ENCODE measurements at regions not wholly inside any gene's neighbourhood (a gene's known extent, or its start where the extent isn't known, plus 50 kb on each side); places are given as distances from the start of the nearest gene placed in this dataset.

DNA sequence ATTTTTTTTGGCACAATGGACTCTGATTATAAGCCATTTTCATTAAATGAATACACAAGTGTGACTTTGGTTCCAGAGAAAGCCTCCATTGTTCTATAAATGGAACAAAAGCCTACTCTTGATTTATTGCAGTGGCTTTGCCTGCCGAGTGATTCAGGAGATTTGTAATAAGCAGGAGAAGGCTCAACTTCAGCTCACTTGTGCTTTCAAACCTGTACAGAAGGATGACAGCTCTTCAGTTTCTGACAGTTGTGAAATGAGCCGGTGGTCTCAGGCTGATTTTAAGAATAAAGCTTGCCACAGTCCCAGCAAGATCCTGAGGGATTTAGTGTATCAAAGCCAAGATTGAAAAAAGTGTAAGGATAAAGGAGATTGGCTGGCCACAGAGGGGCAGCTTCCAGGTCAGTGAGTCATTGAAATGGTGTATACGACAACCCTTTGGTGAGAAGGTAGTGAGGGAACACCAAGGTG, 438.8 kb upstream of the TGFBR2 start:
- DNase-seq (ENCODE audit: low read depth), result no peak

DNA sequence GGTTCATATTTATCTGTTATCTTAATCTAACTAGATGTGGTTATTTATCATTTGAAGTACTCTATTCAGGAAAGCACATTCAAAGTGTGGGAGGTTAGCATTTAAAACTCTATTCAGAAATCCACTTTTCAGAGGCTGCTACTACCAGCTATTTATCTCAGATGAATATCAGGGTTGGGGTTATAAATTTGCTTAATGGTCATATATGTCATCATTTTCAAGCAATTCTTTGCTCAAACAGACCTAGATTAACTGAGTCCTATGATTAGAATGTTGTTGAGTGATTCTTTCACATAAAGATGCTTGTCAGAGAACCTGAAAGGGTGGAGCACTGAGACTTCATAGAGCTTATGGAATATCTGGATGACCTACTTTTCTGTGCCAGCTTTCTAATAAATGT, 436.9 kb upstream of the TGFBR2 start:
- no peak for DNase-seq (ENCODE audit: low read depth)

DNA sequence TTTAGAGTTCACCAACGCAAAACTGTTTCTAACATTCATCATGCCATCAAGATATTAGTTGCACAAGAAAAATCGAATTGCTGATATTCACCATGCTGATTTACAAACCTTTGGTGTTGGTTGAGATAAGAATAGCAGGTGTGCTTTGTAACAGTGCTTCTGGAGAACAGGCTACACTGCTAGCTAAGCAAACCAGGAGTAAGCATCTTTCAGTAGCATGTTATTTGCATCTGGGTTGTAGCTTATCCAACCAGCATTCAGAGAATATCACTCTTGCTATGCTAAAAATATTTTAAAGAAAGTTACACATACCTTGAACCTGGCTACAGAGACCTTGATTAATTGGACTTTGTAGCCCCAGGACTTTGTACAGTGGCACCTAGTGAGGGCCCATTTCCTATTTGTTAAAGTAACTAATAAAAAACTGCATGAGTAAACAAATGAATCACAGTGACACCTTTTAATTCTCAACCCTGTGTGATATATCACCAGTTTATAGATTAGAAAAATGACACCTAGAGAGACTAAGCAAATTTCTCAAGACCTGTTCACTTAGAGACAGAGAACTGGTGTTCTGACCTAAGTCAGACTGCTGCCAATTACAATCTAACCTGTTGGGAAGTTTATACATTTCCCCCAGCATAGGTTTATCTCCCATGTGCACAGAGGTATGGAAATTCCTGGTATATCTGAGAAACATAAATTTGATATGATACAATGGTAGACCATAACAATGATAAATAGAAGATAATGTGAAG, 435.5 kb upstream of the TGFBR2 start:
- no peak for DNase-seq (ENCODE audit: low read depth)

DNA sequence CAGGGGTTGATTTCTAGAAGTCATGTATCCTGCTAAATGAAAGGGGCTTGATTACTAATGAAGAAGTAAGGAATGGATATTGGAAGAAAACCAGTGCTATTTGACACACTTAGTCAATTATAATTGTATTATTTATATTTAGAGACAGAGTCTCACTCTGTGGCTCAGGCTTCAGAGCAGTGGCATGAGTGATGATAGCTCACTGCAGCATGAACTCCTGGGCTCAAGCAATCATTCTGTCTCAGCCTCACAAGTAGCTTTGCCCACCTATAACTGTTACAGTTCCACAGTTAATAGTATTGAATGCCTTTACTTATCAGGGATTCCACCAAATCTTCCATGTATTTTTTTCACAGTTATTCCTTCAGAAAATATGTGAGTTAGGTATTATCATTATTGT, 432.0 kb upstream of the TGFBR2 start:
- no peak for DNase-seq (ENCODE audit: low read depth)

DNA sequence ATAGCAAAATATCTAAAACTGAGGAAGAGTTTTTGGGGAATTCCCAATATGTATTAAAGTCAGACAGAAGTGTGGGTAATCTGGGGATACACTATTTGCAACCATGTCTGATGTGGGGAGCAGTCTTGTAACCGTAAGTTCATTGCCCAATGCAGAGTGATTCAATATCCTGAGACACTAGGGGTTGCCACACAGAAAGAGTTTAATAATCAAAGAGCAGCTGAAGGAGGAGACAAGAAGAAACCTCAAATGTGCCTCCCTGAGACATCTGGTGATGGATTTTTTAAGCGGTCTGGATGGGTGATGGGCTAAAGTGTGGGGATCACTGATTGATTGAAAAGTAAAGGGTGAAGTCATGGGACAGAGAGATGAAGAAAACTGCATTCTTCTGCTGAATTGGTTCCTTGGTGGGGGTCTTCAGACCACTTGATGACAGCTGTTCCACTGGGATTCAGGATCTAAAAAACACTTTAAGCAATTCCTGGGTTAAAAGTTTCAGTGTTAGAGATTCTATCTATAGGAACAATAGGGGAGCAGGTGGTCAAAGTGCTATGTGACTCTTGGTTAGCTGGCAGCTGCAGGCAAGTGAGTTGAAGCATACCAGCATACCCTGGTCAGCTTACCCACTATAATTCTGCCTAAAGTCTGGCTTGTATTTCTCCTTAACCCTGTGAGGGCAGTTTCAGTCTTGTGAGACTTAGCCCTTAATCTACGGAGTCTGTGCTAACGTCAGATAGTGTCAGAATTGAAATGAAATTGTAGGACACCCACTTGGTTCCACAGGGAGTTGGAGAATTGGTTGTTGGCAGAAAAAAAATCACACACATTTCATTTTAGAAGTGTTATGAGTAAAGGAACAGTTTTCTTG, 425.9 kb upstream of the TGFBR2 start:
- no peak for DNase-seq (ENCODE audit: low read depth)

DNA sequence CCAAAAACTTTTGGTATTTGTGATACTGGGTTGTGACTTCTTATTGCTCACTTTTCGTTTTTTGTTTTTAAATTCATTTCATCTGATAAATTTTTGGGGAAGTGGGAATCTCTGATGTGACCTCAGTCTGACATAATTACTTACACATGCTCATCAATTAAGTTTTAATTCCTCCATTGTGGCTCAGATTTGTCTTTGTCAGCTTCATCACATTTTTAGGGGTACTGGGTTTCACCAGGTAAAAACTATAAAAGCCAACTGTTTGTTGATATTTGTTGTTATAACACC, 425.3 kb upstream of the TGFBR2 start:
- no peak for DNase-seq (ENCODE audit: low read depth)

DNA sequence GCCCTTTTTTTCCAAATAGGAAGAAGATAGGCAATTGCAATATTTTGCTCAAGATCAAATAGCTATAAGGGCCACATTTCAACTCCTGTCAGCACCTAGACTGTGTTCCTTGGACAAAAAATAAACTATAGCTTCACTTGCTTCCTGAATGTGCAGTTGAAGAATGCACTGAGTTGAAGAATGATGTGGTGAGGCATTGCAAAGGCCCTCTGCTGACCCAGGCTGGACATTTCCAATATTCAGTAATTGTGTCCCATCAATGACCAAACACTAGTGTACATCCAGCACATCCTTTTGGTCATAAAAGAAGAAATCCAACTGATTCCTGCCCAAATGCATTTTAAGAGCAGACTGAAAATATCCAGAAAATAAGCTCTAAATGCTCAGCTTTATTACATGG, 424.8 kb upstream of the TGFBR2 start:
- no peak for DNase-seq (ENCODE audit: low read depth)

DNA sequence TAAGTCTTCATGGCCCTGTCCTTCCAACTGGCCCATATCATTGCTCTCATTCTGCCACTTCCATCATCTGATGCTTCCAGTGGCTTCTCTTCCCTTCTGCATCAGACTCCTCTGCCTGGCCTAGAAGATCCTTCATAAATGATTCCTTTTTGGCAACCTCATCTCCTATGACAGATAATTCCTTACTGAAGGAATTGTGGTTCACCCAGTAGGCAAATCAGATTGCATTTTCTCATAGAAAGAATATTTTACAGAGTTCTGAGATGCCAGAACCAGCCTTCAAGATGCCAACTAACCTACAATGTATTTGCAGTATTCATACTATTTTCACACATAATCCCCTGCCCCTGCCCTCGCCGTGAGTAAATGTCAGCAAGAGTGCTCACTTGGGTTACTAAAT, 423.0 kb upstream of the TGFBR2 start:
- no peak for DNase-seq (ENCODE audit: low read depth)

DNA sequence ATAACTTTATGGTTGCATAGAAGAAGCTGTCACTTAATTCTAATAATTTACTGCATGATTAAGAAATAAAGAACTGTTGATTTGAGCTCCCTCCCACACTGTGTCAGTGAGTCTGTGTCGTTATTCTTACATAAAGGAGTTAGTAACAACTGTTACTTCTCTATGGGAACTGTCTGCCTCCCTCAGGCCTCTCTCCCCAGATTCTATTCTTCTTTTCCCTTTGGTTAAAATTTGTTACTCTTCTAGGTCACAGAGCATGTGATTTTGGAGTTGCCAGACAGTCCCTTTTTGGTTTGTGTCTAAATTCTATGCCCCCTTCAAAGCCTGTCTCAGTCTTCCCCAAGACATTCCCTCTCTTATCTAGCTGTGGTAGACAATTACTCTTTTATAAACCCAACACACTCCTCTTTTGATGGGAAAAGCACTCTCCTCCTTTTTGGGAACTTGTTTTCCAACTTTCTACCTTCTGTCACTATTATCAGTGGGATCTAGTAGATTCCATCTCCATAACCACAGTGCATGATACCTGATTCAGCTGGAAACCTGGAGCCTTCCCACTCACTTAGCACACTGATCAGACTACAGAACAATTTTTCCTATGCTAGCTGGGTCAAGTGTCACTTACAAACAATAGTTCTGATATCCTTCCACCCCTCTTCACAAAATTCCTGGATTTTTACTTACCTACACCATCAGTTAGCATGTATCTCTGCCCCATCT, 422.1 kb upstream of the TGFBR2 start:
- DNase-seq (ENCODE audit: low read depth), result no peak

DNA sequence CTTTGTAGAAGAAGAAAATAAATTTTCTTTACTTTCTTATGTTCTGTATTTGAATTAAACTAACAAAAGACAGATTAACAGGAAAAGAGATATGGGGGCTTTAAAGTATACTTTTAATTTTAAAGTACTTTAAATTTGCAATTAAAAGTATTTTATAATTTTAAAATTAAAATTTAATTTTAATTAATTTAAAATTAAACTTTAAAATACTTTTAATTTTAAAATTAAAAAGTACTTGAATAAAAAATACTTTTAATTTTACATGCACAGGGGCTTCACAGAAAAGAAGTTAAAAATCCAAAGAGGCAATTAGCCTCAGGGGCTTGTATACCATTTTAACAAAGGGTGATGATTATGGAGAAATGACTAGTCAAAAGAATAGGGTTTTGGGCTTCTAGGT, 420.5 kb upstream of the TGFBR2 start:
- DNase-seq (ENCODE audit: low read depth), result no peak

DNA sequence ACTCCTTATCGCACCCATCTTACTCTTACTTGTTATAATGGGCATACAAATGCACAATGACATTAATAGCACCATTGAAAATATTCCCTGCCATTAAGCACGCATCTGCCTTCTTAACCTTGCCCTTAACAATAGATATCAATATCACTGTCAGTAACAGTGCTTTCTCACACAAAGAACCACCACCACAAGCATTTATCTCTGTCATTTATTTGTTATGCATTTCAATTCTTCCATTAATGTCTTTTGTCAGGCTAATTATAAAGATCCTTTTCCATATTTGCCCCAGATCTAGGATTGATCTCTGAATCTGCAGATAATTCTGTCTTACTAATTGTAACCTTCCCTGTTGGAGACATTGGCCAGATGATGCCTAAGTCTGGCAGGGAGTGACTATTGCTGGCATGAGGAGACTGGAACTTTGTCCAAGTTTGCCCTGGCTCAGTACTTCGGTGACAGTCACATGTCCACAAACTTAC, 419.6 kb upstream of the TGFBR2 start:
- no peak for DNase-seq (ENCODE audit: low read depth)

DNA sequence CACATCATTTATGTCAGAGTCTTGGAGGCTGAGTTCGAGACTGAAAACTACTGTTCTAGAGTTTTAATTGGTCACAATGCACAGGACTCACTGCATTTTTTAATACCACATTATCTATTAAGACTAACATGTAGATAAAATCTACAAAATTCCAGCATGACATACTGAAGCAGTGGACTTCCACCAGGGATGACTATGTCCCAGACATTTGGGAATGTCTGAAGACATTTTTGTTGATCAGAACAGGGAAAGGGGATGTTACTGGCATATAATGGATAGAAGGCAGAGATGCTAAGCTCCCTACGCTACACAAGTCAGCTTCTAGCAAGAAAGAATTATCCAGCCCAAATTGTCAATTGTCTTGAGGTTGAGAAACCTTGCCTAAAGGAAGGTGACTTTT, 419.0 kb upstream of the TGFBR2 start:
- DNase-seq (ENCODE audit: low read depth), result no peak

DNA sequence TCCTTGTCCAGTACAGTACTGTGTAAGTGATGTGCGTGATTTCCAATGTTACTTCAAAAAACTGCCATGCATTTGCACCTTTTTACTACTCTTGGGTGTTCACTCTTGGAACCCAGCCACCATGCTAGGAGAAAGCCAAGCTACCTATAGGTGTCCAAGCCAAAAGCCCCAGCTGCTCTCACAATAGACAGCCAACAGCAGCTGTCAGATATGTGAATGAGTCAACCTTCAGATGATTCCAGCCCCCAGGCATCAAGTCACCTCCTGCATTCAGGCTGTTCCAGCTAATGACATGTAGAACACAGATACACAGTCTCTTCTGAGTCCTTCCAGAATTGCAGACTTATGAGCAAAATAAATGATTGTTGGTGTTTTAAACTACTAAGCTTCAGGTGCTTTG, 417.7 kb upstream of the TGFBR2 start:
- no peak for DNase-seq (ENCODE audit: low read depth)

DNA sequence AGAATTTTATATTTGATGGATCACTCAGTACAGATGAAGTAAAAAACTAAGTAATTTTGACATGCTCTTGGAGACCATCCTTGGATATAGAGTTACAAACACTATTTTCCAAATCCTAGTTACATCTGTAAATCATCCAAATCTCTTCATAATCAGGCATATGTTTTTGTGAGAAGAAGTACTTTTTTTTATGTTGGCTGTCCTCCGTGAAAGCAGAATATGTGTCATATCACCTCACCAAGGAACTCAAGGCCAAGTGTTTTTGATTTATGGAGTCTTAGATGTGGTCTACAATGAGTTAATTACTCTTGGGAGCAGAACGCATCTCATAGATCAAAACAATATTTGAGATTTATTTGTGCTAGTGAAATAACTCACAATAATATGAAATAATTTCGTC, 416.5 kb upstream of the TGFBR2 start:
- DNase-seq (ENCODE audit: low read depth), result no peak

DNA sequence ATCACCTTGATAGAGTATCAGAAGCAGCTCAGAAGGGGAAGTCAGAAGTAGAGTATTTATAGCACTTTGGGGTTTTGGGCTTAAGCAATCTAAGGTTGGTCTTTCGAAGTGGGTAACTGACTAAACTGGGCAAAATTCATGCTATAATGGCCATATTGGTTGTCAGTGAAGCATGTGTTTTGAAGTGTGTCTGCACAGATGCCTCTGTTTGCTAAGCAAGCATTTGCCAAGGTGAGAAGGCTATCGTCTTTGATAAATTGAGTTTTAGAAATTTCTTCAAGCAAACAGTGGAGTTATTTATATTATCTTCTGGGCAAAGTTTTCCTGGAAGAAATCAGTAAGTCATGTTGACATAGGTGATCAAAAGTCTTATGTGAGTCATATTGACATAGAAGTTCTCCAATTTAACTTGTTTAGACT, 412.8 kb upstream of the TGFBR2 start:
- DNase-seq (ENCODE audit: low read depth), result no peak

DNA sequence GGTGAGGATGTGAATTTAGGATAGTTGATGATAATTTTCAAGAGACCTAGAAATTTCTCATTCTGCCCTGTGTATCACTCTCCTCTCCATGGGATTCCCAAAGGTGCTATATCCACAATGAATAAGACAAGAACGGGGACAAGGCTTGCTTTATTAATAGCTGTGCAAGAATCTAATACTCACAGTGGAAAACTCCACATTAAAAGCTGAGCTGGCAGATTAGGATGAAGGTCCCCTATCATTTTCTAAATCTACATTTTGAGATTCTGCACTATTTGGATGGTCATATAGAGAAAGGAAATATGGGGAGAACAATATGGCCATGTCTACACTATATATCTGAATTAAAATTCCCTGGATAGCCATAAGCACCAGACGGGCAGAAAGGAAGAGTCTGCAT, 411.0 kb upstream of the TGFBR2 start:
- no peak for DNase-seq (ENCODE audit: low read depth)

DNA sequence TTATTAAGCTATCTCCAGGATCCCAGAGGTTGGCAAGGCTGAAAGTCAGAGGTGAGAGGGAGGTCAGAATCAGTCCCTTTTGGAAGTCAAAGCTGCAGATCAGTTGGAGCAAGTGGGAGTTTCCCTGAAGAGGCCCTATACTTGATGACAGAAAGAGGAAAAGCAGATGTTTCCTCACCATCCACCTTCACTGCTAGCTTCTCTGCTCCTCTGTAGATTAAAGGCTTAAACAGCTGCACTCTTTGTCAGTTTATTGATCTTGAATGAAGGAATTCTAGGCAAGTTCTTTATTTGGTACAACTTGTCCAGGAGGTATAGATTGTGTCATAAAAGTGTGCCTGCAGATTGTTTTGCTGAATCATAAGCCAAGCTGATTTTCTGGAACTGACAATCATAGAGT, 408.2 kb upstream of the TGFBR2 start:
- DNase-seq (ENCODE audit: low read depth), result no peak

DNA sequence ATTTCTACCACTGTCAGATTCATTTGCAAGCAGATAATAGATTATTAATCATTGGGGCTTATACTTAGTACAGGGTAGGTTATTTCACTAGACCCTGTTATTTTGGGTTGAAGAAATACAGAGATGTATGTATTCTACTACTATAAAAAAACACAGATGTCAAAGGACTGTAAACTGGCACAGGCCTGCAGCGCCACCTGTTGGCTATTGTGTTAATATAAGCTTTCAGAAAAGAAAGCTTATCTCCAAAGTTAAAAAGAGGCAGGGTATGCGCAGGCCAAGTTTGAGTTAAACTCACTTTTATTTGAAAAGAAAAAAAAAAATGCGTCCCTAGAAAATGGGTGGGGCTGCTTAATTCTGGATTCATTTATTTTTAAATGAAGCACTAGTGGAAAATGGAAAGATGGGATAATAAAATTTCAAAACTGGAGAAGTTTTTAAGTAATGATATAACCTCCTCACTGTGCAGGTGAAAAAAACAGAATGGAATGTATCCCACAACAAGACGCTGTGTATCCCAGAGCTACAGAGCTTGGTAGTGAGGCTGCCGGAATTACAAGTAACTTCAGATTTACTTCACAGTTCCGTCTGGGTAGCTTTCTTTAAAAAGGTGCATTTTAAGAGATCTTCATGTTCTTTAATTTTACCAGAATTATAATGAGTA, 407.2 kb upstream of the TGFBR2 start:
- DNase-seq (ENCODE audit: low read depth), result no peak

DNA sequence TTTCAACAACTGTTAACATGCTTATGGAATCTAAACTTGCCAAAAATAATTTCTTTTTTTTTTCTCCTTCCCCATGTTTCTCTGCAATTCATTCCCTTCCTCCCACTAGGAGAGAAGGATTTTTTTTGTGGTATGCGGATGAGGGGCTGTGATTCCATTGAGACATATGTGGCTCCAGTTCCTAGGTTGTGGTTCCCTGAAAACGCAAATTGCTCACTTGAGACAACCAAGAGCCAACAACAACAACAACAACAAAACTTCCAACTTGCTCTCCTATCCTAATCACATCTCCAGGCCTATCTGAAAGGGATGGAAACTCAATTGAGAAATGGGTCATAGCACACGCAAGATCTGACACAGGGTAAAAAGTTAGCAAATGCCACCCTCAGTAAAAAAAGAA, 406.5 kb upstream of the TGFBR2 start:
- DNase-seq (ENCODE audit: low read depth), result no peak

DNA sequence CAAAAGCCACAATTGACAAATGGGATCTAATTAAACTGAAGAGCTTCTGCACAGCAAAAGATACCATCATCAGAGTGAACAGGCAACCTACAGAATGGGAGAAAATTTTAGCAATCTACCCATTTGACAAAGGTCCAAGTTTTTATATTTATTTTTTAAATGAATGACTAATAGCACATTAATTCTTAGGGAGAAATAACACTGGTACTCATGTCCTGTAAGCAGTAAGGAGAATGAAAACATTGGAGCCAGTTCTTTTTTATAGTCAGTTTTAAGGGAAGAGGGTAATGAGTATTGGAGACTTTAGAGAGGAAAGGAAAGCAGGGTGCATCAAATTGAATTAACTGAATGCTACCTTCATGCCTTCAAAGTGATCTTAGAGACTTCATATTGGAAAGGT, 404.7 kb upstream of the TGFBR2 start:
- DNase-seq (ENCODE audit: low read depth), result no peak

DNA sequence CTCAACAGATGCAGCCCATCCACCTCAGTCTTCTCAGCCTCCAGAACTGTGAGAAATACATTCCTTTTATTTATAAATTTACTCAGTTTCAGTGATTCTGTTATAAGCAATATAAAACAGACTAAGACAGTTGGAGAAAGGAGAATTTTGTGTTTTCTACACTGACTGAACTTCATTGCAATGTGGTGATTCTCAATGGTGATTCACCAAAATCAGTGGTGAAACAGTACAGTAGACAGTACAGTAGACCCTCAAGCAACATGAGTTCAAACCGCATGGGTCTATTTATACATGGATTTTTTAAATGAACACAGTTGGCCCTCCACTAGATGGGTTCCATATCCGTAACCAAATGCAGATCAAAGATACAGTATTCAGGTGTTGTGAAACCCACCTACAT, 403.1 kb upstream of the TGFBR2 start:
- no peak for DNase-seq (ENCODE audit: low read depth)

DNA sequence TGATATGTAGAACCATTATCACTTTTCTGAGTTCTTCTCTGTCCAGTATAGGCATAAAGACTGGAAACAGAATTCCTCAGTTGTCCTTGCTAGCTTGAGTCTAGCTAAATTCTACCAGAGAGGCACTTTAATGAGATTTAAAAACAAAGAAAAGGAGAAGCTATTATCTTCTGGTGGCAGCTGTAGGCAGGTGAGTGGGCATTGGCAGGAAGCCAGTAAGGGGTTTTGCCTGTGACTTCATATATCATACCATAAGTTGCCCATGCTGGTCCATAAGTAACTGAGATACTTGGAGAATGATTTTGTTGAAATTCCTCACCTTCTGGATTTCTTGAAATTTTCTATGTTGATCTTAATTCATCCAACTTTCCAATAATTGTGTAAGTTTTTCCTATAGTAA, 402.3 kb upstream of the TGFBR2 start:
- DNase-seq (ENCODE audit: low read depth), result no peak
